BLaER1 (cell line): ENCODE measurements at regions not wholly inside any gene's neighbourhood (a gene's known extent, or its start where the extent isn't known, plus 50 kb on each side); places are given as distances from the start of the nearest gene placed in this dataset.
"Not testable (repeated sequence)": the region's sequence is repeated elsewhere in the genome, so short reads cannot be mapped to it uniquely, and the experiment has no call there.

Source experiments
- H3K27ac ChIP-seq: shearing (Covaris generic); formaldehyde crosslinking; 2 replicates; pipeline ENCODE4 v1.8.1; 2022
- H3K27me3 ChIP-seq: shearing (Covaris generic); formaldehyde crosslinking; 2 replicates; pipeline ENCODE4 v1.8.1; 2022
- H3K36me3 ChIP-seq: shearing (Covaris generic); formaldehyde crosslinking; 2 replicates; pipeline ENCODE4 v1.8.1; 2022
- H3K4me1 ChIP-seq: shearing (Covaris generic); formaldehyde crosslinking; 2 replicates; pipeline ENCODE4 v1.8.1; 2022
- H3K4me2 ChIP-seq: shearing (Covaris generic); formaldehyde crosslinking; 2 replicates; pipeline ENCODE4 v1.8.1; 2022
- H3K4me3 ChIP-seq: shearing (Covaris generic); formaldehyde crosslinking; 2 replicates; pipeline ENCODE4 v1.8.1; 2022
- H3K9ac ChIP-seq: shearing (Covaris generic); formaldehyde crosslinking; 2 replicates; pipeline ENCODE4 v1.8.1; 2022
- H3K9me3 ChIP-seq: shearing (Covaris generic); formaldehyde crosslinking; 2 replicates; pipeline ENCODE4 v1.8.1; 2022
- H4K20me1 ChIP-seq: shearing (Covaris generic); formaldehyde crosslinking; 2 replicates; pipeline ENCODE4 v1.8.1; 2022
- Cebpa-rat ChIP-seq: shearing (Covaris generic); IDR thresholded peaks from 2 replicates; pipeline ENCODE4 v1.8.1; 2022

DNA sequence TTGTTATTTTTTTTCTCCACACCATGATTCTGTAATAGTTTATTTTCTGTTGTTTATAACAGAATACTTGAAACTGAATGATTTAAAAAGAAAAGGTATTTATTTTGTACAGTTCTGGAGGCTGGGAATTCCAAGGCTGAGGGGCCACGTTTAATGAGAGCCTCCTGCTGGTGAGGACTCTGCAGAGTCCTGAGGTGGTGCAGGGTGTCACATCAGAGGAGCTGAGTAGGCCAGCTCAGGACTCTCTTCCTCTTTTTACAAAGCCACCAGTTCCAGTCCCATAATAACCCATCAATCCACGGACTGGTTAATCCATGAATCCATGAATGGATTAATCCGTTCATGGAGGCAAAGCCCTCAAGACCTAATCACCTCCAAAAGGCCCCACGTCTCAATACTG lies 71.6 kb downstream of the TFAP2A start:
- H3K27me3 ChIP-seq, result no peaks in the 10 kb centered on the region
- no peaks in the 10 kb centered on the region for H4K20me1 ChIP-seq
- no peak overlapping the region for H3K27ac ChIP-seq
- H3K9ac ChIP-seq, result no peak overlapping the region
- no peak overlapping the region for H3K4me3 ChIP-seq
- H3K4me1 ChIP-seq, result no peaks in the 10 kb centered on the region
- no peak for TF ChIP-seq Cebpa-rat
- H3K36me3 ChIP-seq, result no peaks in the 10 kb centered on the region
- no peaks in the 10 kb centered on the region for H3K9me3 ChIP-seq
- no peak overlapping the region for H3K4me2 ChIP-seq

DNA sequence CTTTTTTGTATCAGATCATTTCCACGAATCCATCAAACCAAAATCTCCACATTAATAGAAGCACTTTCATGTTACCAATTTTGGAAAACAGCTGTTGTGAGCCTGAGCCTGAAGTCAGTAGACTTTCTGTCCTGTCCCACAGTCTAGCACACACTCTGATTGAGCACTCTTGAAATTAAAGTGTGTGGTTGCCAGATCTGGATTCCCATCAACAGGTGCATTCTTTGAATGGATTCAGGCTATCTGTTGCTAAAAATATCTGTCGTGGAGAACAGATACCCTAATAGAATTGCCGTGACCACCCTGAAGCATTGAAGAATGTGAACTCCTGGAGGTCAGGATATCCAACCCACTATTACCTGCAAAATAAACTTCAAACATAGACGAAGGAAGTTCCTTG lies 73.3 kb downstream of the TFAP2A start:
- H3K9me3 ChIP-seq, result no peaks in the 10 kb centered on the region
- H3K4me3 ChIP-seq, result no peak overlapping the region
- no peak for TF ChIP-seq Cebpa-rat
- no peak overlapping the region for H3K9ac ChIP-seq
- H3K27ac ChIP-seq, result no peak overlapping the region
- H4K20me1 ChIP-seq, result no peaks in the 10 kb centered on the region
- no peaks in the 10 kb centered on the region for H3K36me3 ChIP-seq
- H3K4me2 ChIP-seq, result no peak overlapping the region
- H3K4me1 ChIP-seq, result no peaks in the 10 kb centered on the region
- H3K27me3 ChIP-seq, result no peaks in the 10 kb centered on the region

- Histone ChIP-seq H3K27me3 (no peaks in the 10 kb centered on the region), H4K20me1 (no peaks in the 10 kb centered on the region), H3K4me3 (no peak overlapping the region), H3K9ac (no peak overlapping the region), H3K36me3 (no peaks in the 10 kb centered on the region), H3K9me3 (no peaks in the 10 kb centered on the region), H3K27ac (no peak overlapping the region), H3K4me2 (no peak overlapping the region), H3K4me1 (no peaks in the 10 kb centered on the region)
- no peak for TF ChIP-seq Cebpa-rat
These were observed 76.7 kb downstream of the TFAP2A start for GRCh38 chr6:10338151-10338550.

DNA sequence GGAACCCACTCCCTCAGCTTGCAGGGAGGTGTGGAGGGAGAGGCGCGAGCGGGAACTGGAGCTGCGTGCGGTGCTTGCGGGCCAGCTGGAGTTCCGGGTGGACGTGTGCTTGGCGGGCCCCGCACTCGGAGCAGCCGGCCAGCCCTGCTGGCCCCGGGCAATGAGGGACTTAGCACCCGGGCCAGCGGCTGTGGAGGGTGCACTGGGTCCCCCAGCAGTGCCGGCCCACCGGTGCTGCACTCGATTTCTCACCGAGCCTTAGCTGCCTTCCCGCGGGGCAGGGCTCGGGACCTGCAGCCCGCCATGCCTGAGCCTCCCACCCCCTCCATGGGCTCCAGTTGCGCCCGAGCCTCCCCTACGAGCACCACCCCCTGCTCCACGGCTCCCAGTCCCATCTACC lies 77.5 kb downstream of the TFAP2A start:
- not testable (repeated sequence) for H4K20me1 ChIP-seq, H3K27ac ChIP-seq, H3K9ac ChIP-seq, H3K9me3 ChIP-seq, H3K4me2 ChIP-seq, H3K27me3 ChIP-seq, H3K36me3 ChIP-seq, H3K4me1 ChIP-seq, H3K4me3 ChIP-seq

DNA sequence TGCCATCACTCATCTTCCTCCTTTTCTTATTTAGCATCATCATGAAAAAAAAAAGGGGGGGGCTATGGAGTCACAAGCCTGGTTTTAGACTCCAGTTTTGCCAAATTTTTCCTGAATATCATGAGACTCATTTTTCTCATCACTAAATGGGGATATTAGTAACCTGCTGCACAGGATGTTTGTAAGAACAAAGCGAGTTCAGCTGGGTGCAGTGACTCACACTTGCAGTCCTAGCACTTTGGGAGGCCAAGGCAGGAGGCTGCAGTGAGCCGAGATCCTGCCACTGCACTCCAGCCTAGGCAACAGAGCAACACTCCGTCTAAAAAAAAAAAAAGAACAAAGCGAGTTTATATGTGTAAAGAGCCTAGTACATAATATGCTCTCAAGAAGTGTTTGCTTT lies 82.8 kb downstream of the TFAP2A start:
- no peak overlapping the region for H3K4me2 ChIP-seq

DNA sequence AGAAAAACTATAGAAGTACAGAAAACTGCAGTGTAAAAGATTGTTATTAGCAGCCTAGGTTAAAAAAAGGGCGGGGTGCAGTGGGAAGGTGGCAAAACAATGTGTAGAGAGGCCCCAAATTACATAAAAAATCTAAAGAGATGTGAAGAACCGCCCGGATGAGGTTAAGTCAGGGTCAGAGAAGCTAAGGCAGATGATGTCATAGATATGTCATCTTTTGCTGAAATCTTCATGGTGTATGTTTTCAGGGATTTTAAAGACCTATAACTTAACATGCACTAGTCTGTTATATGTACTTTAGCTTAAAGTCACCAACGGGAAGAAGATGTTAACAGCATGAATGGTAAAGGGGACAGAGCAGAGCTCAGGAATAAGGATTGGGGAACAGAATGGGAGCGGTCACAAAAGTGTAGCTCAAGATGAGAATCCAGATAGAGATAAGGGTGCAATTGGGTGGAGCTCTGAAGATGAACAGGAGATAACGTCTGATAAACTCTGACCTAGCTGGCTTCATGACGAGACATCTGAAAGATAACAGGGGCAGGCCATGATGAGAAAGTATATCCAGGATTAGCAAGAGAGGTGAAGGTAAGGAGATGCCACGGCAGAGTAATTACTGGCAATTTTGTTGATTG lies 83.4 kb downstream of the TFAP2A start:
- Histone ChIP-seq H3K27ac (no peak overlapping the region), H3K4me3 (no peak overlapping the region), H3K4me1 (peaks cover 4% of the 10 kb centered on the region), H3K4me2 (no peak overlapping the region), H4K20me1 (no peaks in the 10 kb centered on the region), H3K9ac (no peak overlapping the region), H3K27me3 (no peaks in the 10 kb centered on the region), H3K36me3 (no peaks in the 10 kb centered on the region), H3K9me3 (no peaks in the 10 kb centered on the region)
- no peak for TF ChIP-seq Cebpa-rat

More for the DNA sequence above, 82.8 kb downstream of the TFAP2A start:
- H4K20me1 ChIP-seq, result no peaks in the 10 kb centered on the region
- no peak for TF ChIP-seq Cebpa-rat
- H3K4me1 ChIP-seq, result no peaks in the 10 kb centered on the region
- no peak overlapping the region for H3K27ac ChIP-seq
- H3K4me3 ChIP-seq, result no peak overlapping the region
- no peaks in the 10 kb centered on the region for H3K9me3 ChIP-seq
- H3K36me3 ChIP-seq, result no peaks in the 10 kb centered on the region
- H3K27me3 ChIP-seq, result no peaks in the 10 kb centered on the region
- no peak overlapping the region for H3K9ac ChIP-seq

GRCh38 chr6:10330515-10330914 lies 84.4 kb downstream of the TFAP2A start:
- Histone ChIP-seq H3K36me3 (no peaks in the 10 kb centered on the region), H3K27ac (no peak overlapping the region), H3K27me3 (no peaks in the 10 kb centered on the region), H3K9ac (no peak overlapping the region), H3K4me2 (no peak overlapping the region), H3K9me3 (no peaks in the 10 kb centered on the region), H3K4me3 (no peak overlapping the region), H4K20me1 (no peaks in the 10 kb centered on the region), H3K4me1 (peaks cover 13% of the 10 kb centered on the region)
- TF ChIP-seq Cebpa-rat, result no peak

DNA sequence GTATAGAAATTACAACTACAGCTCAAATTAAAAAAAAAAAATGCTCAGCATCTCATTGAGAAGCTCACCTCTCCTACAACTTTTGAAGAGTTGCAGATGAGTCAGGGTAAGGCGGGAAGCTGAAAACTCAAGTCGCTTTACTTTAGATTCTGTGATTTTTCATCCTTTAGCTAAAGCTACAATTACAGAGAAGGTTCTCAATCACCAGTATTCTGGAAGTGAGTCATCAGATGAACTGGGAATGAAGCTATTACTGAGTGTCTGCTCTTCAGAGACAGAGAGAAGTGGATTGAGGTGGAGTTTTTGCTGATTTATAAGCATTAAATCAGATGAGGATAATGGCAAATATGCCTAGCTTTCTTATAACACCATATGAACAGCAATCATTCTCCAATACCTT lies 91.9 kb downstream of the TFAP2A start:
- no peak overlapping the region for H3K9ac ChIP-seq
- H3K36me3 ChIP-seq, result no peaks in the 10 kb centered on the region
- H3K4me1 ChIP-seq, result peaks cover 34% of the 10 kb centered on the region
- no peak overlapping the region for H3K4me2 ChIP-seq
- no peaks in the 10 kb centered on the region for H4K20me1 ChIP-seq
- no peak overlapping the region for H3K27ac ChIP-seq
- no peaks in the 10 kb centered on the region for H3K9me3 ChIP-seq
- no peak for TF ChIP-seq Cebpa-rat
- no peaks in the 10 kb centered on the region for H3K27me3 ChIP-seq
- H3K4me3 ChIP-seq, result no peak overlapping the region

DNA sequence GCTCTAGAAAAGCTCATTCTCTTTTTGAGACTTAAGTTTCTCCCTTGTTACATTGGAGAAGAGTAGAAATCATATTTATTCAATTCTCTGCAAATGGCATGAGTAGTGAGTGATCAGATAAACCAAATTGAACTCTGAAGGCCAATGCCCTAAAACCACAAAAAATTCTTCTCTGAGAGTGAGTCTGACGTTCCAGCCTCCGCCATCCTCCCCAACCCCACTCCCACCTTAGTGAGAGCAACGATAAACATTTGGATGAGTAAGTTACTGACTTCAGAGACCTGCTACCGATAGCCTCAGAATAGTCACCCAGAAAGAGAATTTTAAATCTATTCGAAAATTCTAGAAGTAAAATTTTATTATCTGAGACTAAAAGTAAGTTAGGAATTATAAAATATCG lies 94.6 kb downstream of the TFAP2A start:
- H3K9ac ChIP-seq, result no peak overlapping the region
- H3K4me1 ChIP-seq, result peaks cover 19% of the 10 kb centered on the region

DNA sequence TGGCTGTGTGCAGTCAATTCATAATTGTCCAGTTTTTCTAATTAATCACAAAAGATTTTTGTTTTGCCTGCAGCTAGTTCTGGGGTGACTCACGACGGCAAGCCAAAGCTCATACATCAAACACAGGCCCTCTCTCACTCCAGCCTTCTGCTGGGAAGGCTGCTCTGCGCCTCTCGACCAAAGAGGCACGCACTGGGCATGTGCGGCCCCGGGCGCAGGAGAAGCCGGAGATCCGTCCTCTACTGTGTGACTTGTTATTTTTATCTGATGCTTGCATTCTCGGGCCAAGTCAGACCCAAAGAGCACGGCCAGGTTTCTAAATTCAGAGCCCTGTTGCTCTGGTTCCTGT lies 98.5 kb downstream of the TFAP2A start:
- H3K9me3 ChIP-seq, result no peaks in the 10 kb centered on the region
- no peaks in the 10 kb centered on the region for H3K4me1 ChIP-seq
- H4K20me1 ChIP-seq, result no peaks in the 10 kb centered on the region
- H3K4me2 ChIP-seq, result no peak overlapping the region
- no peaks in the 10 kb centered on the region for H3K36me3 ChIP-seq
- no peak overlapping the region for H3K27ac ChIP-seq
- no peak overlapping the region for H3K9ac ChIP-seq
- no peaks in the 10 kb centered on the region for H3K27me3 ChIP-seq
- no peak for TF ChIP-seq Cebpa-rat
- no peak overlapping the region for H3K4me3 ChIP-seq

More for the DNA sequence above, 94.6 kb downstream of the TFAP2A start:
- Histone ChIP-seq H4K20me1 (no peaks in the 10 kb centered on the region), H3K4me3 (no peak overlapping the region), H3K27ac (no peak overlapping the region), H3K9me3 (no peaks in the 10 kb centered on the region), H3K27me3 (no peaks in the 10 kb centered on the region), H3K36me3 (no peaks in the 10 kb centered on the region), H3K4me2 (no peak overlapping the region)
- TF ChIP-seq Cebpa-rat, result no peak

DNA sequence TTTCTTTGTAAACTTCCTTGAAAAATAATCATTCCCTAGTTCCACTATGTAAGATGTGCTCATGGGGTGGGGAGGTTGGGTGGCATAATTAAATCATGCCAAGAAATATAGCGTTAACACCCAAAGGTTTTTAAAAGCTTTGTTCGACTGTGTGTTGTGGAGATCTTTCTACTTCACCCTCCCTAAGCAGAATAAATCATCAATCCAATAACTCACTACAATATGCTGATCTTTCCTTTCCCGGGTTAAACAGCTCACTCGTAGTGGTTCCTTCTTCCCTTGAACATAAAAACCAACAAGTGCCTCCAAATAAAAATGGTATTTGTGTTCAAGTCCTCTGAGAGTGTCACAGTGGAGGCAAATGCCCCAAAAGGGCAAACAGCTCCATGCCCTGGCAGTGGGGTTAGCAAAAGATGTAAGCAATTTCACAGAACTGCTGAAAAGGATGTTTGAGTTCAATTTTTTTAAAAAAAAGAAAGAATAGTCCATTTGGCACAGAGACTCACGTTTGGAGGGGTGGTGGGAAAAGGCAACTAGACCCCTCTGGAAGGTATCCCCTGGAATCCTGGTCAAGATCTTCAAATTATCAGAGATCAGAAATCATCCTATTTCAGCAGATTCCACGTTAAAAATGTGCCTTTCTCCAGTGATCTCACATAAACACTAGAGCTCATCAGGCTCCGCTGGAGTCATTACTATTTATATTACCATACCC lies 99.1 kb downstream of the TFAP2A start:
- Histone ChIP-seq H3K27me3 (no peaks in the 10 kb centered on the region), H3K36me3 (no peaks in the 10 kb centered on the region), H4K20me1 (no peaks in the 10 kb centered on the region), H3K9me3 (no peaks in the 10 kb centered on the region), H3K4me2 (no peak overlapping the region), H3K4me1 (no peaks in the 10 kb centered on the region), H3K4me3 (no peak overlapping the region), H3K9ac (no peak overlapping the region), H3K27ac (no peak overlapping the region)
- no peak for TF ChIP-seq Cebpa-rat
